ENCODE measurements at regions not wholly inside any gene's neighbourhood (a gene's known extent, or its start where the extent isn't known, plus 50 kb on each side); places are given as distances from the start of the nearest gene placed in this dataset.

DNA sequence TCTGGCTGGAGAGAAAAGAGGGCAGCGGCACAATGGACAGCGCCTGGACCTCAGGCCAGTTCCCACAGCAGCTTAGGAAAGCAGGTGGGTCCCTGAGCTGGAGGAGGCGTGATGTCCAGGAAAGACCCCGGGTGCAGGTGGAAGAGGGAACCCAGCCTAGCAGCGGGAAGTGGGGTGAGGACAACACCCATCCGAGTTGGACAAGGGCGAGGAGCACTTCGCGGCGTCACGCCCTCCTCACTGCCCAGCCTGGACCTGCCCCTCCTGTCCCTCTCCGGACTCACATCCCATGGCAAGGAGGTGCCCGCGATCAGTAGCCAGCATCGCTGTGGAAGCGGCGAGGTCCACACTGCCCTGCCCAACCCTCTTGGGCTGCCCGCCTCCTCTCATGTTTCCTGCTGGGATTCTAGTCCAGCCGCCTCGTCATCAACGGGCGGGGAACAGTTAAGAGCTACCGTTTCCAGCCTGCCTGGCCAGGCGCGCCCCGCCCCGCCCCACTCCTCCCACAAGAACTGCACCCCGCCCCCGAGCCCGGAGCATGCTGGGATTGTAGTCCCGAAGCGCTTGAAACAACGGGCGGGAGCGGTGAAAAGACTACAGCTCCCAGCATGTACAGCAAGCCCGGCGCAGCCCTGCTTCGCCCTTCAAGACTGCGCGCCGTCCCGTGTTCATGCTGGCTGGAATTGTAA lies 930.6 kb upstream of the ZNF722 start:
- DNase-seq (ENCODE audit: unreplicated experiment) = no peak
- Mint-ChIP-seq H3K4me1 (ENCODE audit: insufficient read depth, unreplicated experiment) (no peaks in the 10 kb centered on the region), H3K4me3 (ENCODE audit: unreplicated experiment) (no peak overlapping the region), H3K9me3 (ENCODE audit: unreplicated experiment) (peaks cover 15% of the 10 kb centered on the region), H3K27me3 (ENCODE audit: insufficient read depth, unreplicated experiment) (no peaks in the 10 kb centered on the region), H3K27ac (ENCODE audit: low read depth, unreplicated experiment) (no peak overlapping the region), H3K36me3 (ENCODE audit: insufficient read depth, unreplicated experiment) (no peaks in the 10 kb centered on the region)
- BruUV-seq (replicated peaks) = no TSS peak
- POLR2A ChIA-PET = no interaction called here
- intact Hi-C loops (cut with micrococcal nuclease) = no loop called here
- CTCF ChIA-PET = interaction anchor here (1.2 kb wide), 1 partner anchor 274 kb away, joined by 4 read pairs; no protein-coding TSS in a partner anchor
- TF ChIP-seq, protein P1, sequence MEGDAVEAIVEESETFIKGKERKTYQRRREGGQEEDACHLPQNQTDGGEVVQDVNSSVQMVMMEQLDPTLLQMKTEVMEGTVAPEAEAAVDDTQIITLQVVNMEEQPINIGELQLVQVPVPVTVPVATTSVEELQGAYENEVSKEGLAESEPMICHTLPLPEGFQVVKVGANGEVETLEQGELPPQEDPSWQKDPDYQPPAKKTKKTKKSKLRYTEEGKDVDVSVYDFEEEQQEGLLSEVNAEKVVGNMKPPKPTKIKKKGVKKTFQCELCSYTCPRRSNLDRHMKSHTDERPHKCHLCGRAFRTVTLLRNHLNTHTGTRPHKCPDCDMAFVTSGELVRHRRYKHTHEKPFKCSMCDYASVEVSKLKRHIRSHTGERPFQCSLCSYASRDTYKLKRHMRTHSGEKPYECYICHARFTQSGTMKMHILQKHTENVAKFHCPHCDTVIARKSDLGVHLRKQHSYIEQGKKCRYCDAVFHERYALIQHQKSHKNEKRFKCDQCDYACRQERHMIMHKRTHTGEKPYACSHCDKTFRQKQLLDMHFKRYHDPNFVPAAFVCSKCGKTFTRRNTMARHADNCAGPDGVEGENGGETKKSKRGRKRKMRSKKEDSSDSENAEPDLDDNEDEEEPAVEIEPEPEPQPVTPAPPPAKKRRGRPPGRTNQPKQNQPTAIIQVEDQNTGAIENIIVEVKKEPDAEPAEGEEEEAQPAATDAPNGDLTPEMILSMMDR (IDR thresholded peaks at IDR 0.05; ENCODE audit: unreplicated experiment) = no peak

DNA sequence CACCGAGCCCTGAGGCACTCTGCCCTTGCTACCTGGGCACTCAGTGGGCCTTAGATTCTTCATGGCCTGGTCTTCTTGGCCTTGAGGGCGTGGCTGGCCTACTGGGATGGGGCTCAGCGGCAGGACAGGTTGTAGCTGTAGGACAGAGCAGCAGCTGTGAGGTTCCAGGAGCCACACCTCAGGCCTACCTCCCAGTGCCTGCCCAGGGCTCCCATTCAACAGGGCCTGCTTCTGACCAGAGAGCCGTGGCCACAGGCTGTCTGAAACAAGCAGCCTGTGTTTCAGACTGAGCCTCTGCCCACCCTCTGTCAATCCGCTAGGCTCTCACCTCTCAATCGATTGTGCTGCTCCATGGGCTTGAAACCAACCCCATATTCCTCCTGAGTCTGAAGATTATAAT lies 928.0 kb upstream of the ZNF722 start:
- ChIA-PET POLR2A (no interaction called here), CTCF (interaction anchor here (0.6 kb wide), 1 partner anchor 1491 kb away, joined by 3 read pairs; no protein-coding TSS in a partner anchor)
- H3K4me3 Mint-ChIP-seq (ENCODE audit: unreplicated experiment) = no peak overlapping the region
- DNase-seq (ENCODE audit: unreplicated experiment) = no peak
- TF ChIP-seq, protein P1 (IDR thresholded peaks at IDR 0.05; ENCODE audit: unreplicated experiment) = no peak
- no peaks in the 10 kb centered on the region for H3K4me1 Mint-ChIP-seq (ENCODE audit: insufficient read depth, unreplicated experiment)
- intact Hi-C loops (cut with micrococcal nuclease) = no loop called here
- H3K9me3 Mint-ChIP-seq (ENCODE audit: unreplicated experiment) = peaks cover 31% of the 10 kb centered on the region
- no TSS peak for BruUV-seq (replicated peaks)
- H3K36me3 Mint-ChIP-seq (ENCODE audit: insufficient read depth, unreplicated experiment) = no peaks in the 10 kb centered on the region
- no peaks in the 10 kb centered on the region for H3K27me3 Mint-ChIP-seq (ENCODE audit: insufficient read depth, unreplicated experiment)
- no peak overlapping the region for H3K27ac Mint-ChIP-seq (ENCODE audit: low read depth, unreplicated experiment)

DNA sequence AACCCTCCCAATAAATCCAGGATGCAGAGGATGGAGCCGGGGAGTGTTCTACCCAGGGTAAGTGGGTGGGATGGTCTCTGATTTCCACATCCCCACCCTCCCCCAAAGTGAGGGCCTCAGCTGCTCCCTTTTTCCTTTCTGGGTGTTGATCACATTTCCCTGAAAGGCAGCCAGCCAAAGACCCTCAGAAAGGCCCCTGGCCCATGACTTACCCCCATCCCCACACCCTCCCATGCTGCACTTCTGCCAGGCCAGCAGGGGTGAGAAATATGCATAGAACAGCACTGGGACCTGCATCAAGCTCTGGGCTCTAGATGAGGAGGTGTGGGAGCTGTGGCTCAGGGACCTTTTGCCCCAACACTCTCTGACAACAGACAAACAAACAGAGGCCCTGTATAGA lies 927.3 kb upstream of the ZNF722 start:
- BruUV-seq (replicated peaks) = no TSS peak
- intact Hi-C loops (cut with micrococcal nuclease) = no loop called here
- TF ChIP-seq, protein P1 (IDR thresholded peaks at IDR 0.05; ENCODE audit: unreplicated experiment) = no peak
- H3K27ac Mint-ChIP-seq (ENCODE audit: low read depth, unreplicated experiment) = no peak overlapping the region
- POLR2A ChIA-PET = no interaction called here
- H3K36me3 Mint-ChIP-seq (ENCODE audit: insufficient read depth, unreplicated experiment) = no peaks in the 10 kb centered on the region
- DNase-seq (ENCODE audit: unreplicated experiment) = no peak
- H3K4me1 Mint-ChIP-seq (ENCODE audit: insufficient read depth, unreplicated experiment) = no peaks in the 10 kb centered on the region
- no peaks in the 10 kb centered on the region for H3K27me3 Mint-ChIP-seq (ENCODE audit: insufficient read depth, unreplicated experiment)
- CTCF ChIA-PET = no interaction called here
- H3K9me3 Mint-ChIP-seq (ENCODE audit: unreplicated experiment) = peaks cover 31% of the 10 kb centered on the region
- H3K4me3 Mint-ChIP-seq (ENCODE audit: unreplicated experiment) = no peak overlapping the region

DNA sequence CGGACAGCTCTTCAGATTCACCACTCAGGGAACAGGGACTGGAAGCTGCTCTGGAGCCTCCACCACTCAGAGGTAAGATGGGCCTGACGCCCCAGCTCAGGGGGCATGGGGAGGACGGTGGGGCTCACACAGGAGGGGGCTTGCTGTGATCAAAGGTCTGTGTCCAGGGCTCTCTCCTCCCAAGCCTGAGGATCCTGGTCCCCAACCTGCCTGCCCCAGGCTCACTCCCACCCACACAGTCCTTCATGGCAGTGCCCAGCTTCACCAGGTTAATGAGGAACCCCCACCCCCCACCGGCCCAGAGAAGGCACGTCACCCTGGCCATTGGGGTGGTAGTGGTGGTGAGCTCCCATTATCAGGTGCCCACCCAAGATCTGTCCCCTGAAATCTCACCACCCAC lies 926.7 kb upstream of the ZNF722 start:
- no peaks in the 10 kb centered on the region for H3K27me3 Mint-ChIP-seq (ENCODE audit: insufficient read depth, unreplicated experiment)
- CTCF ChIA-PET = no interaction called here
- H3K4me1 Mint-ChIP-seq (ENCODE audit: insufficient read depth, unreplicated experiment) = no peaks in the 10 kb centered on the region
- DNase-seq (ENCODE audit: unreplicated experiment) = no peak
- BruUV-seq (replicated peaks) = no TSS peak
- H3K9me3 Mint-ChIP-seq (ENCODE audit: unreplicated experiment) = peaks cover 31% of the 10 kb centered on the region
- TF ChIP-seq, protein P1 (IDR thresholded peaks at IDR 0.05; ENCODE audit: unreplicated experiment) = no peak
- intact Hi-C loops (cut with micrococcal nuclease) = no loop called here
- POLR2A ChIA-PET = no interaction called here
- no peak overlapping the region for H3K27ac Mint-ChIP-seq (ENCODE audit: low read depth, unreplicated experiment)
- no peak overlapping the region for H3K4me3 Mint-ChIP-seq (ENCODE audit: unreplicated experiment)
- no peaks in the 10 kb centered on the region for H3K36me3 Mint-ChIP-seq (ENCODE audit: insufficient read depth, unreplicated experiment)

Data from MCF 10A (cell line).